NB4 (cell line): ENCODE measurements at regions not wholly inside any gene's neighbourhood (a gene's known extent, or its start where the extent isn't known, plus 50 kb on each side); places are given as distances from the start of the nearest gene placed in this dataset.

ENCODE experiments used
- CTCF ChIP-seq: IDR thresholded peaks from one replicate; pipeline ENCODE4 v1.5.1; 2012; ENCODE audit warnings: low read depth, low read length
- MAX ChIP-seq: IDR thresholded peaks from 2 replicates; pipeline ENCODE4 v1.6.1; 2011; ENCODE audit warnings: low read depth, low read length
- MYC ChIP-seq: IDR thresholded peaks from 2 replicates; pipeline ENCODE4 v1.6.1; 2011; ENCODE audit warnings: low read depth, low read length
- POLR2A ChIP-seq: IDR thresholded peaks from 2 replicates; pipeline ENCODE4 v1.6.1; 2011; ENCODE audit warnings: mild to moderate bottlenecking; ENCODE audit not compliant: insufficient read length; ENCODE audit errors: extremely low read depth

GRCh38 chr2:176645494-176645893 is 376.3 kb downstream of the MTX2 start:
- TF ChIP-seq CTCF, result no peak
- no peak for TF ChIP-seq MYC
- no peak for TF ChIP-seq MAX
- no peak for TF ChIP-seq POLR2A
